ENCODE measurements at regions not wholly inside any gene's neighbourhood (a gene's known extent, or its start where the extent isn't known, plus 50 kb on each side); places are given as distances from the start of the nearest gene placed in this dataset.

GRCh38 chr15:23851921-23852320, 164.8 kb upstream of the NDN start:
- no peak overlapping the region for H3K4me3 ChIP-seq (IDR thresholded peaks at IDR 0.05; ENCODE audit: insufficient read depth, low read depth, low read length)
- H4K20me1 ChIP-seq (ENCODE audit: insufficient read depth) = no peaks in the 10 kb centered on the region
- no peaks in the 10 kb centered on the region for H3K79me2 ChIP-seq (ENCODE audit: insufficient read depth, low read depth)
- no peak overlapping the region for H3K9ac ChIP-seq
- H3K4me2 ChIP-seq = no peak overlapping the region
- H3K27ac ChIP-seq = no peak overlapping the region
- no peak for TF ChIP-seq CTCF (conservative IDR thresholded peaks at IDR 0.05; ENCODE audit: low read depth, low read length)
- H2AFZ ChIP-seq (ENCODE audit: low read depth) = no peak overlapping the region
- no peaks in the 10 kb centered on the region for H3K36me3 ChIP-seq (ENCODE audit: insufficient read depth)
- no peaks in the 10 kb centered on the region for H3K27me3 ChIP-seq (ENCODE audit: insufficient read depth, low read depth)
- peaks cover 24% of the 10 kb centered on the region for H3K4me1 ChIP-seq (ENCODE audit: low read depth, poor library complexity, severe bottlenecking)

GRCh38 chr15:23853286-23853685, 166.2 kb upstream of the NDN start:
- Histone ChIP-seq H3K4me1 (ENCODE audit: low read depth, poor library complexity, severe bottlenecking) (peaks cover 24% of the 10 kb centered on the region), H4K20me1 (ENCODE audit: insufficient read depth) (no peaks in the 10 kb centered on the region), H3K27ac (no peak overlapping the region), H3K4me3 (IDR thresholded peaks at IDR 0.05; ENCODE audit: insufficient read depth, low read depth, low read length) (no peak overlapping the region), H3K4me2 (no peak overlapping the region), H3K27me3 (ENCODE audit: insufficient read depth, low read depth) (no peaks in the 10 kb centered on the region), H3K9ac (no peak overlapping the region), H3K79me2 (ENCODE audit: insufficient read depth, low read depth) (no peaks in the 10 kb centered on the region), H3K36me3 (ENCODE audit: insufficient read depth) (no peaks in the 10 kb centered on the region), H2AFZ (ENCODE audit: low read depth) (no peak overlapping the region)
- TF ChIP-seq CTCF (conservative IDR thresholded peaks at IDR 0.05; ENCODE audit: low read depth, low read length) = no peak

GRCh38 chr15:23854203-23854911, 167.3 kb upstream of the NDN start:
- no peak for TF ChIP-seq CTCF (conservative IDR thresholded peaks at IDR 0.05; ENCODE audit: low read depth, low read length)
- no peaks in the 10 kb centered on the region for H3K36me3 ChIP-seq (ENCODE audit: insufficient read depth)
- no peaks in the 10 kb centered on the region for H4K20me1 ChIP-seq (ENCODE audit: insufficient read depth)
- H3K27me3 ChIP-seq (ENCODE audit: insufficient read depth, low read depth) = no peaks in the 10 kb centered on the region
- no peak overlapping the region for H3K9ac ChIP-seq
- peaks cover 24% of the 10 kb centered on the region for H3K4me1 ChIP-seq (ENCODE audit: low read depth, poor library complexity, severe bottlenecking)
- H3K27ac ChIP-seq = no peak overlapping the region; the same call in 1 of the 2 replicates
- peak overlapping the region; percentile 13; the same call in 1 of the 2 replicates for H3K4me2 ChIP-seq
- no peaks in the 10 kb centered on the region for H3K79me2 ChIP-seq (ENCODE audit: insufficient read depth, low read depth)
- no peak overlapping the region for H3K4me3 ChIP-seq (IDR thresholded peaks at IDR 0.05; ENCODE audit: insufficient read depth, low read depth, low read length)
- H2AFZ ChIP-seq (ENCODE audit: low read depth) = no peak overlapping the region

- Histone ChIP-seq H3K36me3 (ENCODE audit: insufficient read depth) (no peaks in the 10 kb centered on the region), H3K27ac (no peak overlapping the region; the same call in 1 of the 2 replicates), H3K4me2 (no peak overlapping the region; the same call in 1 of the 2 replicates), H3K9ac (no peak overlapping the region), H4K20me1 (ENCODE audit: insufficient read depth) (no peaks in the 10 kb centered on the region), H3K27me3 (ENCODE audit: insufficient read depth, low read depth) (no peaks in the 10 kb centered on the region), H3K4me1 (ENCODE audit: low read depth, poor library complexity, severe bottlenecking) (peaks cover 24% of the 10 kb centered on the region), H3K79me2 (ENCODE audit: insufficient read depth, low read depth) (no peaks in the 10 kb centered on the region), H2AFZ (ENCODE audit: low read depth) (no peak overlapping the region), H3K4me3 (IDR thresholded peaks at IDR 0.05; ENCODE audit: insufficient read depth, low read depth, low read length) (no peak overlapping the region)
- TF ChIP-seq CTCF (conservative IDR thresholded peaks at IDR 0.05; ENCODE audit: low read depth, low read length) = no peak
Measured at GRCh38 chr15:23854912-23855659, 168.0 kb upstream of the NDN start.

Data from KMS-11 (cell line).